Liver (tissue), 8 donors: ENCODE measurements at regions not wholly inside any gene's neighbourhood (a gene's known extent, or its start where the extent isn't known, plus 50 kb on each side); places are given as distances from the start of the nearest gene placed in this dataset.

Experiments used
- DNase-seq: peaks from one replicate; pipeline ENCODE4 v3.0.0-alpha.2; 2017; ENCODE audit warnings: low spot score
- H3K27ac ChIP-seq, 2 donors: one replicate each; pipeline ENCODE4 v1.7.0; 2013; ENCODE audit warnings: inconsistent platforms in 2 of 2, low read length in 2 of 2, control low read depth in 1 of 2, low read depth in 1 of 2, mild to moderate bottlenecking in 1 of 2
- H3K27me3 ChIP-seq, 4 donors: one replicate each; pipeline versions ENCODE4 v1.6.1 to v1.7.0; 2013; ENCODE audit warnings: low read length in 3 of 4, inconsistent platforms in 1 of 4, mild to moderate bottlenecking in 1 of 4, moderate library complexity in 1 of 4; ENCODE audit not compliant: control insufficient read depth in 4 of 4, insufficient read depth in 4 of 4
- H3K36me3 ChIP-seq, 4 donors: one replicate each; pipeline versions ENCODE4 v1.6.1 to v1.7.0; 2013; ENCODE audit warnings: low read length in 3 of 4, mild to moderate bottlenecking in 3 of 4, low read depth in 1 of 4, moderate library complexity in 1 of 4; ENCODE audit not compliant: control insufficient read depth in 4 of 4, insufficient read depth in 3 of 4
- H3K4me1 ChIP-seq, 4 donors: one replicate each; pipeline versions ENCODE4 v1.6.1 to v1.7.0; 2013; ENCODE audit warnings: low read length in 3 of 4, mild to moderate bottlenecking in 3 of 4, moderate library complexity in 1 of 4; ENCODE audit not compliant: control insufficient read depth in 4 of 4, insufficient read depth in 4 of 4
- H3K4me3 ChIP-seq, 3 donors: one replicate each; pipeline versions ENCODE4 v1.6.1 to v1.7.0; 2013; ENCODE audit warnings: low read length in 3 of 3, control low read depth in 1 of 3, low read depth in 1 of 3, mild to moderate bottlenecking in 1 of 3
- H3K9ac ChIP-seq, 2 donors: one replicate each; pipeline ENCODE4 v1.7.0; 2013; ENCODE audit warnings: low read length in 2 of 2, mild to moderate bottlenecking in 2 of 2, moderate library complexity in 2 of 2, control low read depth in 1 of 2, low read depth in 1 of 2
- H3K9me3 ChIP-seq, 4 donors: one replicate each; pipeline versions ENCODE4 v1.6.1 to v1.7.0; 2013; ENCODE audit warnings: low read length in 3 of 4; ENCODE audit not compliant: control insufficient read depth in 4 of 4
- EGR1 ChIP-seq, 2 donors: IDR thresholded peaks; 2 replicates each; pipeline ENCODE4 v1.6.1; 2016 to 2018; ENCODE audit warnings: antibody characterized with exemption in 2 of 2, low read depth in 2 of 2
- FOXA1 ChIP-seq: IDR thresholded peaks from 2 replicates; pipeline ENCODE4 v1.6.1; 2016; ENCODE audit warnings: antibody characterized with exemption
- FOXA2 ChIP-seq: IDR thresholded peaks from 2 replicates; pipeline ENCODE4 v1.6.1; 2016; ENCODE audit warnings: antibody characterized with exemption
- GABPA ChIP-seq, 2 donors: IDR thresholded peaks in 1 of 2; conservative IDR thresholded peaks in 1 of 2; 2 replicates each; pipeline ENCODE4 v1.6.1; 2016; ENCODE audit warnings: antibody characterized with exemption in 2 of 2, mild to moderate bottlenecking in 1 of 2, moderate library complexity in 1 of 2
- HNF4A ChIP-seq, 2 donors: conservative IDR thresholded peaks; 2 replicates each; pipeline ENCODE4 v1.6.1; 2016; ENCODE audit warnings: antibody characterized with exemption in 2 of 2, mild to moderate bottlenecking in 2 of 2
- HNF4G ChIP-seq: IDR thresholded peaks from 2 replicates; pipeline ENCODE4 v1.6.1; 2016; ENCODE audit warnings: antibody characterized with exemption
- JUND ChIP-seq, 2 donors: IDR thresholded peaks; 2 replicates each; pipeline ENCODE4 v1.6.1; 2016; ENCODE audit warnings: antibody characterized with exemption in 2 of 2
- NR2F2 ChIP-seq: IDR thresholded peaks from 2 replicates; pipeline ENCODE4 v1.6.1; 2016; ENCODE audit warnings: antibody characterized with exemption
- RAD21 ChIP-seq, 2 donors: IDR thresholded peaks; 2 replicates each; pipeline ENCODE4 v1.6.1; 2016; ENCODE audit warnings: antibody characterized with exemption in 2 of 2, mild to moderate bottlenecking in 2 of 2
- RXRA ChIP-seq, 2 donors: IDR thresholded peaks; 2 replicates each; pipeline ENCODE4 v1.6.1; 2017 to 2018; ENCODE audit warnings: antibody characterized with exemption in 2 of 2, mild to moderate bottlenecking in 1 of 2
- SP1 ChIP-seq: IDR thresholded peaks from 2 replicates; pipeline ENCODE4 v1.6.1; 2018; ENCODE audit warnings: antibody characterized with exemption, mild to moderate bottlenecking
- TAF1 ChIP-seq: conservative IDR thresholded peaks from 2 replicates; pipeline ENCODE4 v1.6.1; 2016; ENCODE audit warnings: antibody characterized with exemption, mild to moderate bottlenecking
- YY1 ChIP-seq: IDR thresholded peaks from 2 replicates; pipeline ENCODE4 v1.6.1; 2016; ENCODE audit warnings: antibody characterized with exemption, mild to moderate bottlenecking
- WGBS: extraction: QIAGEN DNeasy Blood & Tissue Kit; methylation state at CpG from one replicate; pipeline ENCODE4 v1.1.7; 2013; 5-methylcytosine and 5-hydroxymethylcytosine counted together
- TF ChIP-seq, protein P1 (sequence below): fragments of 150-350 bp; IDR thresholded peaks from 2 replicates; pipeline ENCODE4 v1.5.1; 2017; ENCODE audit warnings: improper control_type of control experiment, low read depth, low read length; ENCODE audit not compliant: missing input control
- TF ChIP-seq, protein P2 (sequence below): IDR thresholded peaks from 2 replicates; pipeline ENCODE4 v1.6.1; 2016; ENCODE audit warnings: antibody characterized with exemption
- TF ChIP-seq, protein P3 (sequence below): IDR thresholded peaks from 2 replicates; pipeline ENCODE4 v1.6.1; 2016; ENCODE audit warnings: antibody characterized with exemption
- TF ChIP-seq, protein P4 (sequence below): IDR thresholded peaks from 2 replicates; pipeline ENCODE4 v1.6.1; 2016; ENCODE audit warnings: antibody characterized with exemption, mild to moderate bottlenecking
- TF ChIP-seq, protein P5 (sequence below): IDR thresholded peaks from 2 replicates; pipeline ENCODE4 v1.6.1; 2016; ENCODE audit warnings: antibody characterized with exemption
- donor health status: healthy.
- donor health status: healthy.
- donor health status: healthy.
- donor health status: healthy.
- donor health status: healthy.

DNA sequence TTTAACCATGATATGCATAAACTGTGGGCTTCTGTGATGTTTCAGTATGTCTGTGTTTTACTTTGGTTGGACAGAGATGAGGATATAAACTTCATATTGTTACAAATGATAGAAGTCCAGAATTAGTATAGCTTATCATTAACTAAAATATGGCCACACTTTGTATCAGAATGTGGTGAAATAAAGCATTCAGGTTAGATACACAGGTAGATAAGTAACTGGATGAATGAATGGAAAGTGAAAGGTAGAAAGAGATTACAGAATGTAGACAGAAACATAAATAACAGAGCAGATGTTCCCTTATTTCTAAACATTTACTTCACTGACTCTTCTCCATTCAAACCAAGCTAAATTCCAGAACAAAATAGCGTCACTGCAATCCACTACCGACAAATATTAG lies 1033.8 kb downstream of the CDH18 start:
- H3K27ac ChIP-seq: no peak overlapping the region
- no peak overlapping the region for H3K9ac ChIP-seq
- TF ChIP-seq TAF1 (no peak), FOXA2 (no peak), EGR1 (IDR thresholded peaks at IDR 0.05; ENCODE audit: low read depth in 2 of 2) (no peak), FOXA1 (no peak), HNF4G (no peak), GABPA (IDR thresholded peaks at IDR 0.05 in 1 of 2, conservative IDR thresholded peaks at IDR 0.05 in 1 of 2) (no peak), RXRA (IDR thresholded peaks at IDR 0.05) (no peak), JUND (IDR thresholded peaks at IDR 0.05) (no peak), HNF4A (conservative IDR thresholded peaks at IDR 0.05) (no peak), NR2F2 (no peak), RAD21 (IDR thresholded peaks at IDR 0.05) (no peak), YY1 (no peak), SP1 (no peak)
- TF ChIP-seq, protein P1, sequence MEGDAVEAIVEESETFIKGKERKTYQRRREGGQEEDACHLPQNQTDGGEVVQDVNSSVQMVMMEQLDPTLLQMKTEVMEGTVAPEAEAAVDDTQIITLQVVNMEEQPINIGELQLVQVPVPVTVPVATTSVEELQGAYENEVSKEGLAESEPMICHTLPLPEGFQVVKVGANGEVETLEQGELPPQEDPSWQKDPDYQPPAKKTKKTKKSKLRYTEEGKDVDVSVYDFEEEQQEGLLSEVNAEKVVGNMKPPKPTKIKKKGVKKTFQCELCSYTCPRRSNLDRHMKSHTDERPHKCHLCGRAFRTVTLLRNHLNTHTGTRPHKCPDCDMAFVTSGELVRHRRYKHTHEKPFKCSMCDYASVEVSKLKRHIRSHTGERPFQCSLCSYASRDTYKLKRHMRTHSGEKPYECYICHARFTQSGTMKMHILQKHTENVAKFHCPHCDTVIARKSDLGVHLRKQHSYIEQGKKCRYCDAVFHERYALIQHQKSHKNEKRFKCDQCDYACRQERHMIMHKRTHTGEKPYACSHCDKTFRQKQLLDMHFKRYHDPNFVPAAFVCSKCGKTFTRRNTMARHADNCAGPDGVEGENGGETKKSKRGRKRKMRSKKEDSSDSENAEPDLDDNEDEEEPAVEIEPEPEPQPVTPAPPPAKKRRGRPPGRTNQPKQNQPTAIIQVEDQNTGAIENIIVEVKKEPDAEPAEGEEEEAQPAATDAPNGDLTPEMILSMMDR: no peak
- TF ChIP-seq, protein P2, sequence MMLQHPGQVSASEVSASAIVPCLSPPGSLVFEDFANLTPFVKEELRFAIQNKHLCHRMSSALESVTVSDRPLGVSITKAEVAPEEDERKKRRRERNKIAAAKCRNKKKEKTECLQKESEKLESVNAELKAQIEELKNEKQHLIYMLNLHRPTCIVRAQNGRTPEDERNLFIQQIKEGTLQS: no peak
- TF ChIP-seq, protein P3, sequence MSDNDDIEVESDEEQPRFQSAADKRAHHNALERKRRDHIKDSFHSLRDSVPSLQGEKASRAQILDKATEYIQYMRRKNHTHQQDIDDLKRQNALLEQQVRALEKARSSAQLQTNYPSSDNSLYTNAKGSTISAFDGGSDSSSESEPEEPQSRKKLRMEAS: no peak
- TF ChIP-seq, protein P4, sequence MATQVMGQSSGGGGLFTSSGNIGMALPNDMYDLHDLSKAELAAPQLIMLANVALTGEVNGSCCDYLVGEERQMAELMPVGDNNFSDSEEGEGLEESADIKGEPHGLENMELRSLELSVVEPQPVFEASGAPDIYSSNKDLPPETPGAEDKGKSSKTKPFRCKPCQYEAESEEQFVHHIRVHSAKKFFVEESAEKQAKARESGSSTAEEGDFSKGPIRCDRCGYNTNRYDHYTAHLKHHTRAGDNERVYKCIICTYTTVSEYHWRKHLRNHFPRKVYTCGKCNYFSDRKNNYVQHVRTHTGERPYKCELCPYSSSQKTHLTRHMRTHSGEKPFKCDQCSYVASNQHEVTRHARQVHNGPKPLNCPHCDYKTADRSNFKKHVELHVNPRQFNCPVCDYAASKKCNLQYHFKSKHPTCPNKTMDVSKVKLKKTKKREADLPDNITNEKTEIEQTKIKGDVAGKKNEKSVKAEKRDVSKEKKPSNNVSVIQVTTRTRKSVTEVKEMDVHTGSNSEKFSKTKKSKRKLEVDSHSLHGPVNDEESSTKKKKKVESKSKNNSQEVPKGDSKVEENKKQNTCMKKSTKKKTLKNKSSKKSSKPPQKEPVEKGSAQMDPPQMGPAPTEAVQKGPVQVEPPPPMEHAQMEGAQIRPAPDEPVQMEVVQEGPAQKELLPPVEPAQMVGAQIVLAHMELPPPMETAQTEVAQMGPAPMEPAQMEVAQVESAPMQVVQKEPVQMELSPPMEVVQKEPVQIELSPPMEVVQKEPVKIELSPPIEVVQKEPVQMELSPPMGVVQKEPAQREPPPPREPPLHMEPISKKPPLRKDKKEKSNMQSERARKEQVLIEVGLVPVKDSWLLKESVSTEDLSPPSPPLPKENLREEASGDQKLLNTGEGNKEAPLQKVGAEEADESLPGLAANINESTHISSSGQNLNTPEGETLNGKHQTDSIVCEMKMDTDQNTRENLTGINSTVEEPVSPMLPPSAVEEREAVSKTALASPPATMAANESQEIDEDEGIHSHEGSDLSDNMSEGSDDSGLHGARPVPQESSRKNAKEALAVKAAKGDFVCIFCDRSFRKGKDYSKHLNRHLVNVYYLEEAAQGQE: no peak
- TF ChIP-seq, protein P5, sequence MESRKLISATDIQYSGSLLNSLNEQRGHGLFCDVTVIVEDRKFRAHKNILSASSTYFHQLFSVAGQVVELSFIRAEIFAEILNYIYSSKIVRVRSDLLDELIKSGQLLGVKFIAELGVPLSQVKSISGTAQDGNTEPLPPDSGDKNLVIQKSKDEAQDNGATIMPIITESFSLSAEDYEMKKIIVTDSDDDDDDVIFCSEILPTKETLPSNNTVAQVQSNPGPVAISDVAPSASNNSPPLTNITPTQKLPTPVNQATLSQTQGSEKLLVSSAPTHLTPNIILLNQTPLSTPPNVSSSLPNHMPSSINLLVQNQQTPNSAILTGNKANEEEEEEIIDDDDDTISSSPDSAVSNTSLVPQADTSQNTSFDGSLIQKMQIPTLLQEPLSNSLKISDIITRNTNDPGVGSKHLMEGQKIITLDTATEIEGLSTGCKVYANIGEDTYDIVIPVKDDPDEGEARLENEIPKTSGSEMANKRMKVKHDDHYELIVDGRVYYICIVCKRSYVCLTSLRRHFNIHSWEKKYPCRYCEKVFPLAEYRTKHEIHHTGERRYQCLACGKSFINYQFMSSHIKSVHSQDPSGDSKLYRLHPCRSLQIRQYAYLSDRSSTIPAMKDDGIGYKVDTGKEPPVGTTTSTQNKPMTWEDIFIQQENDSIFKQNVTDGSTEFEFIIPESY: no peak
- H3K9me3 ChIP-seq: no peaks in the 10 kb centered on the region
- DNase-seq: no peak
- H3K4me3 ChIP-seq: no peak overlapping the region
- no peaks in the 10 kb centered on the region for H3K4me1 ChIP-seq
- no peaks in the 10 kb centered on the region for H3K27me3 ChIP-seq
- H3K36me3 ChIP-seq: no peaks in the 10 kb centered on the region
- WGBS: 43% methylated on average over 2 of the region's 2 CpGs
